DMS79 treated with DMSO at 0.1 percent for 48 hours (cell line): ENCODE measurements at regions not wholly inside any gene's neighbourhood (a gene's known extent, or its start where the extent isn't known, plus 50 kb on each side); places are given as distances from the start of the nearest gene placed in this dataset.

Source experiments
- DNase-seq: peaks from one replicate; lab custom pipeline; 2025; lab: John Stamatoyannopoulos, UW

GRCh38 chr1:18013216-18013615, 94.4 kb upstream of the IGSF21 start:
- DNase-seq, result no peak

DNA sequence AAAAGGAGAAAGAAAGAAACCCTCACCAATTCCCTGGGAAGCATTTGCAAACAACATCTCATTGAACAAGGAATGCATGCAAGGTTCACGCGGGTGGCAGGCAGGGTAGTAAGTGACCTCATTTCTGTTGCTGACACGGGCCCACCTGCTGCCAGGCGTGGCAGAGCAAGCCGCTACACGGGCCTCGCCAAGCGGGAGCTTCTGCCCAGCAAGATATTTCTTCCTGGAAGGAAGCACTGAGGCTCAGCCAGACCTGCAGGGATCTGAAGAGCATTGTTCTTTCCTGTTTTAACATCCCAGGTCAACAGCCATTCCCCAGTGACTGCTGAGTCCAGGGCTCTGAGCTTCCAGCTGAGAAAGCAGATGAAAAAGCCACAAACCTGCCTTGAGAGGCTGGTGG, 91.9 kb upstream of the IGSF21 start:
- no peak for DNase-seq

DNA sequence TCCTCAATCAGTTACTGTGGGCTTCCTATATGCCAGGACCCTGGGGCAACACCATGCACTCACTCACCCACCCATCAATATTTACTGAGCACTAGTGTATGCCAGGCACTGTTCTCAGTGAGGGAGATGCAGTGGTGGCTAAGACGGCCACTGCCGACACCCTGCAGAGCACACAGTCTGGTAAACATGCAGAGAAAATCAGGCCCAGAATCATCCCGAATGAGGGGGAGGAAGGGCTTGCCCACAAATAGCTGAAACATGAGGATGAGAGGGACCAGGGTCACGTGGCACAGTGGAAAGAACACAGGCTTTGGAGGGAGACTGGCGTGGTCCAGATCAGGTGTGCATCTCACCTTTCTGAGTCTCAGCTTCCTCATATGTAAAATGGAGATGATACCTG, 89.2 kb upstream of the IGSF21 start:
- DNase-seq, result no peak

DNA sequence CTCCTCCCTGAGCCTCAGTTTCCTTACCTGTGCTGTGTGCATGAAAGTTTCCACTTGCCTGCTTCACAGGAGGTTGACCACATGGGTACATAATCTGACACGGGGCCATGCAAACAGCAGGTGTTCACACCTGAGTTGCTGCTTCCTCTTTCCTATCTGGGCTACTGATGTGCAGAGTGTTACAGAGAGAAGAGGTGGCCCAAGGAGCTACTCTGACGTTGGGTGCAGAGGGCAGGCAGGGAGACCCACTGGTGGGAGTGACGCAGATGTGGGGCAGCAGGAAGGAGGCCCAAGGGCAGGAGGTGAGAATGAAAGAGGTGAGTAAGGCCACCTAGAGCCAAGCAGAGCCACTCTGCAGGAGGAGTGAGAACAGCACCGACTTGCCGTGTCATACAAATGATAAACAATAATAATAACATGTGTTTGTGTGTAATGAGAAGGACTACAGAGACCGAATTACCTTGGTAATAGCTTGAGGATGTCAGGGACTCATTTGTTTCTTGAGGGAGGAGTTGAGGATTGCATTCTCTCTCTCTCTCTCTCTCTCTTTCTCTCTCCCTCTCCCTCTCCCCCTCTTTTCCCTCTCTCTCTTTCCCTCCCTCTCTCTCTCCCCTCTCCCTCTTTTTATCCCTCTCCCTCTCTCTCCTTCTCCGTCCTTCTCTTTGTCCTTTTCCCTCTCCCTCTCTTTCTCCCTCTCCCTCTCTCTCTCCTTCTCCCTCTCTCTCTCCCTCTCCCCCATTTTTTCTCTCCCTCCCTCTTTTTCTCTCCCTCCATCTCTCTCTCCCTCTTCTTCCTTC, 87.4 kb upstream of the IGSF21 start:
- DNase-seq, result no peak

DNA sequence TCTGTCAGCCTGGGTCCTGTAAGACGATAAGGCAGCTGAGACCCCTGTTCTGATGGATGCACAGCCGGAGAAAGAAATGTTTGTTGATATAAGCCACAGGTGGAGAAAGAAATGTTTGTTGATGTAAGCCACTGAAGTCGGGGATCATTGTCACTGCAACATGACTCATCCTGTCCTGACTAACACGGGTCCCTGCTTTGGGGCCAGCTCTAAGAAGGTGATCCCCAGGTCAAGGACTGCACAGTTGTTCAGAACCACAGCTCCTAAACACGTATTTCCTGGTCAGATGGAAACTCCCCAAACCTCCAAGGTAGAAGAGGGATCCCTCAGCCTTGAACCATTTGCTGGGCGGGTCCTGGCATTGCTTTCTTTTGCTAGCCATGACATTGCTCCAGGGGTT, 86.4 kb upstream of the IGSF21 start:
- DNase-seq, result no peak

DNA sequence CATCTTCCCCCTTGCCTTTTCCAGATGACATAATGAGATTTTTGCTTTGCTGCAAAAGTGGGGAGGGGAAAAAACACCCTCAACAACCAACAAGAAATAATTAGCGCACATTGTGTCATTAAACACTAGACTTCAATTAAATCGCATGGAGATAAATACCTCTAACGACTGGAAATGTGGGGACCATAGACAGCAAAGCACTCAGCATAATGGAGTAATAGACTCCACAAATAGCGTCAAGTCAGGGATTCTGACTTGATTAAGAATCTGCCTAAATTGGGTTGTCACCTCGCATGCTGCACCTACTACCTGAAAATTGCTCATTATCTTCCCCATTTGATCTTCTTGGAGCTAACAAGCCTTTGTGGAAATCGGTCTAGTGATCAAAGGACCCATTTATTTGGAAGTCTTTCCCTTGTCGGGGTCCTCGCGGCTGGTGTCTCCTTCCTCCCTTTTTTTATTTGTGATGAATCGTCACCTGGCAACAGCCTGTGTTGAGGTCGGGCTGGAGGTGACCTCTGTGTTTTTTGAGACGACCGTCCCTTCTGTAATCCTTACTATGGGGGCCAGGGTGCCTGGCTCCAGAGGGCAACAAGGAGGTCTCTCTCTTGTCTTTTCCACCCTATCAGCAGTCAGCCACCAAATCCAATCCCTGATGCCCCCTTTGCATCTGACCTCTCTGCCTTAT, 75.3 kb upstream of the IGSF21 start:
- DNase-seq, result no peak

DNA sequence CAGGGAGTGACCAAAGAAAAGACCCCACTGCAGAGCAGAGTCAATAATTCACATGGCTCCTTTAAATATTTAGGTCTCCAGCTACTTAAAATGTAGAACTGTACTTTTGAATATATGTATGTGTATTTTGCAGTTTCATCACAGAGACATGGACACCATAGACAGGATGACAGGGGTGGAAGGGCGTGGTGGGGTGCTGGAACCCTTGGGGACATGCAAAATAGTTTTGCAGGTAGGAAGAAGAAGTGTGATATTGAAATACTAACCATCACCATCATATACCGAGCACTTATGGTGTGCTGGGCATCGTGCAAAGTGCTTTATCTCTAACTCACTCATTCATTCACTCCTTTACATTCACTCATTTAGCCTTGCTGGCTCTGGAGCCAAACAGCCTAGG, 72.5 kb upstream of the IGSF21 start:
- DNase-seq, result no peak

- DNase-seq, result no peak
Measured at GRCh38 chr1:18037651-18038050, 69.9 kb upstream of the IGSF21 start.

DNA sequence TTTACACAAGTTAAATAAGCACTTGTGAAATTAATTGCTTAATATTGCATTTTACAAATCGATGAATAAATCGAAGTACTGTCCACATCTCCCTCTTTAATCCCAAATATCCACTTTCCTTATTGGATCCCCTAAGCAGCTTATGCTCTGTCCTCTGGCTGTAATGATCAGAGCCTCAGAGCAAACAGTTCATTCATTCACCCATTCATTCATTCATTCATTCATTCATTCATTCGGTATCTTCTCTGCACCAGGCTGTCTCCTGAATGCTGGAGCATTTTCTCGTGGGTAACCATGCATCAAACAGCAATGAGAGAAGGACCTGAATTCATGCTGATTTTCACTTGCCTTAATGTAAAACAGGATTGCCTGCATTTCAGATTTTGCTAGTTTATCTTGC, 69.5 kb upstream of the IGSF21 start:
- DNase-seq, result no peak

GRCh38 chr1:18039102-18039501, 68.5 kb upstream of the IGSF21 start:
- no peak for DNase-seq

- DNase-seq, result no peak
Measured at GRCh38 chr1:18041102-18041501, 66.5 kb upstream of the IGSF21 start.

DNA sequence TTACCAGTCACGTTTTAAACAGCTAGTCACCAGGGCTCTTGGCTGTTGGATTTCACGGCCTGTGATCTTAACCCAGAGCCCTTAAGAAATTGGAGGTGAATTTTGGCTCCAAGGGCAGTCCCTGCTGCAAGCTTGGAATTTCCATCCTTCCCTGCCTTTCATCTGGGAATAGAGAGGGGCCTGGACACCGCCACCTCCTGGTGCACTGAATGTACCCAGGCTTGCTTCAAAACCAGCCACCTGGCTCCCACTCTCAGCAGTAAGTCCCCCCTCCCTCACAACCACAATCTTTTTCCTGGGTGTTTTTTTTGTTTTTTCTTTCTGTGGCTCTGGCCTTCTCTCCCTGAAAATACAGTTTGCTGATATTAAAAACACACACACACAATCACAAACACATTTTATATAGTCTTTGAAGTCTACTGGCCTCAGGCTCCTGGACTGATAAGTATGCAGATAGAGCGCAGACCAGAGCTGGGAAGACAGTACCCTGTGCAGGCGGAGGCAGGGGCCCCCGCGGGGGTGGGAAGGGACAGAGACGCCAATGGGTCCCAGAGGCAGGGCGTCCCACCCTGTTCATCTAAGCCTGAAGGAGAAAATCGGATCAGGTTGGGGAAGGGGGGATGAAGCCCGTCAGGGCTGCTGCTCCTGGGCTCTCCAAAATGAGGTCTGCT, 65.8 kb upstream of the IGSF21 start:
- no peak for DNase-seq

GRCh38 chr1:18043871-18044270, 63.7 kb upstream of the IGSF21 start:
- no peak for DNase-seq

- DNase-seq, result no peak
Measured at GRCh38 chr1:18045203-18045602, 62.4 kb upstream of the IGSF21 start.

- no peak for DNase-seq
Measured at GRCh38 chr1:18045621-18046020, 62.0 kb upstream of the IGSF21 start.

GRCh38 chr1:18047122-18047521, 60.5 kb upstream of the IGSF21 start:
- no peak for DNase-seq

DNA sequence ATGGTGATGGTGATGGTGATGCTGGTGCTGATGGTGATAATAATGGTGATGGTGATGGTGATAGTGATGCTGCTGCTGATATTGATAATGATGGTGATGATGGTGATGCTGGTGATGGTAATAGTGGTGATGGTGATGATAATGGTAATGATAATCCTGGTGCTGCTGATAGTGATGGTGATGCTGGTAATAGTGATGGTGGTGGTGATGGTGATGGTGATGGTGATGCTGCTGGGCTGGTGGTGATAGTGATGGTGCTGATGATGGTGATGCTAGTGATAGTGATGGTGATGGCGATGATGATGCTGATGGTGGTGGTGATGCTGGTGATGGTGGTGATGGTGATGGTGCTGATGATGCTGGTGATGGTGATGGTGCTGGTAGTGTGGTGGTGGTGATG, 58.4 kb upstream of the IGSF21 start:
- no peak for DNase-seq

DNA sequence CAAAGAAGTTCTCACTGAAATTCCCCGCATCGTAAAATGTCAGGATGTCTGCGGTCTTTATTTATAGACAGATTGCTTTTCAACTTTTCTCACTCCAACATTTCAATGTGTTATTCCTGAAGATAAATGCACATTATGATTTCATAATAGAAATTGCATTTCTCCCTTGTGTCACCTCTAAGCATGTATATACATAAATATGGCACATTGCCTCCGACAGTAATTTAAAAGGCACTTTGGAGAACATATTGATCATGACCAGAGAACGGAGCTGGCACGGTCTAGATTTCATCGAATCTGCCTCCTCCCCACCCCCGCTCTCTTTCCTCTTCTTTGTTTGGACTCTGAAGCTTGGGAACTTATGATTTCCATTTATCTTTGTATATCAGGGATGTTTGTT, 54.9 kb upstream of the IGSF21 start:
- DNase-seq, result no peak

DNA sequence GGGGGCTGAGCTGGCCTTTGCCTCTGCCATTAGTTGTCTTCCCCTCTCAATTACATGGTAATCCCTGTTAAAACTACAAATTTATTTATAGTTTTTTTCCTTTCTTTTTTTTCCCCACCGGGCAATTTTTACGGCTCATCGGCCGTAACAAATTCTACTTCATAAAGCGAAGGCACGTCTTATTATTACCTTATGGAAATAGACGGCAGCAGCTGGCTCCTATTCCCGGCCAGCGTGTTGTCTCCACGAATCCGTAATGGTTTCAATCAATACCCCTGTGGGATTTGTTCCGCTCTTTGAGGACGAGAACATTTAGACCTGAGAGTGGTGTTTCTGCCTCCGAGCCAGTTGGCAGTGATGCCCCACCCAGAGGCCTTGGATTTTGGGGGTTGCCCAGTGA, 52.4 kb upstream of the IGSF21 start:
- no peak for DNase-seq

- no peak for DNase-seq
Measured at GRCh38 chr1:18056545-18056944, 51.1 kb upstream of the IGSF21 start.

DNA sequence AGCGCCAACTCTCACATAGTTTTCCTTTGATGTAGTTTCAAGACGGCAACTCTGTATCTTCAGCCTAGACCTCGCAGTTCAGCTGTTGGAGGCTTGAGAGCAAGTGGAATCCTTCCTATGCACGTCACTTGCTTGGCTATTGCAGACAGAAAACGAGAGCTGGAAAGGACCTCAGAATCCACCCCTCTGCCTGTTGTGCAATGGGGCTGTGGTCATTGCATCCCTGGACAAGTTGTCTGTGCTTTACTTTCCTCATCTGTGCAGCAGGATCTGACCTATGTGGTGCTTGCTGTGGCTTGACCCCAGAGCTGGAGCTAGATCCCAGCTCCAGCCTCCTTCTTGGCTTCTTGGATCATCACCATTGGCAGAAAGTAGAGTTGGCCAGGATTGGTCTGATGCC, 50.0 kb upstream of the IGSF21 start:
- DNase-seq, result no peak
